GM21529 (cell line): ENCODE measurements at regions not wholly inside any gene's neighbourhood (a gene's known extent, or its start where the extent isn't known, plus 50 kb on each side); places are given as distances from the start of the nearest gene placed in this dataset.
"Not testable (repeated sequence)": the region's sequence is repeated elsewhere in the genome, so short reads cannot be mapped to it uniquely, and the experiment has no call there.

ENCODE experiments used
- ATAC-seq: cut with Tn5 transposase; IDR thresholded peaks from one replicate; pipeline ENCODE4 v1.9.1; 2021; ENCODE audit not compliant: unreplicated experiment

GRCh38 chr13:104650431-104650830 lies 1584.2 kb upstream of the SLC10A2 start:
- no peak for ATAC-seq

GRCh38 chr13:104648291-104648690 lies 1582.1 kb upstream of the SLC10A2 start:
- no peak for ATAC-seq

GRCh38 chr13:104645786-104646185 lies 1579.6 kb upstream of the SLC10A2 start:
- ATAC-seq: no peak

GRCh38 chr13:104641309-104641708 lies 1575.1 kb upstream of the SLC10A2 start:
- no peak for ATAC-seq

GRCh38 chr13:104635879-104636278 lies 1569.7 kb upstream of the SLC10A2 start:
- ATAC-seq: no peak

- ATAC-seq: no peak
Measured at GRCh38 chr13:104634016-104634415, 1567.8 kb upstream of the SLC10A2 start.

GRCh38 chr13:104632736-104633135 lies 1566.5 kb upstream of the SLC10A2 start:
- no peak for ATAC-seq

GRCh38 chr13:104625201-104625600 lies 1559.0 kb upstream of the SLC10A2 start:
- ATAC-seq: no peak

GRCh38 chr13:104616990-104617389 lies 1550.8 kb upstream of the SLC10A2 start:
- no peak for ATAC-seq

- ATAC-seq: no peak
Measured at GRCh38 chr13:104614361-104615145, 1548.3 kb upstream of the SLC10A2 start.

- ATAC-seq: no peak
Measured at GRCh38 chr13:104608331-104608730, 1542.1 kb upstream of the SLC10A2 start.

GRCh38 chr13:104605435-104605834 lies 1539.2 kb upstream of the SLC10A2 start:
- ATAC-seq: not testable (repeated sequence)

- ATAC-seq: no peak
Measured at GRCh38 chr13:104597546-104598180, 1531.4 kb upstream of the SLC10A2 start.

GRCh38 chr13:104595511-104595910 lies 1529.3 kb upstream of the SLC10A2 start:
- no peak for ATAC-seq

- no peak for ATAC-seq
Measured at GRCh38 chr13:104594806-104595205, 1528.6 kb upstream of the SLC10A2 start.

- no peak for ATAC-seq
Measured at GRCh38 chr13:104593693-104594092, 1527.5 kb upstream of the SLC10A2 start.

GRCh38 chr13:104593251-104593576 lies 1527.0 kb upstream of the SLC10A2 start:
- ATAC-seq: no peak

GRCh38 chr13:104592545-104593250 lies 1526.5 kb upstream of the SLC10A2 start:
- ATAC-seq: no peak

GRCh38 chr13:104592127-104592526 lies 1525.9 kb upstream of the SLC10A2 start:
- no peak for ATAC-seq

- ATAC-seq: no peak
Measured at GRCh38 chr13:104586051-104586746, 1520.0 kb upstream of the SLC10A2 start.

GRCh38 chr13:104584481-104584880 lies 1518.3 kb upstream of the SLC10A2 start:
- ATAC-seq: no peak
